ENCODE measurements at regions not wholly inside any gene's neighbourhood (a gene's known extent, or its start where the extent isn't known, plus 50 kb on each side); places are given as distances from the start of the nearest gene placed in this dataset.

DNA sequence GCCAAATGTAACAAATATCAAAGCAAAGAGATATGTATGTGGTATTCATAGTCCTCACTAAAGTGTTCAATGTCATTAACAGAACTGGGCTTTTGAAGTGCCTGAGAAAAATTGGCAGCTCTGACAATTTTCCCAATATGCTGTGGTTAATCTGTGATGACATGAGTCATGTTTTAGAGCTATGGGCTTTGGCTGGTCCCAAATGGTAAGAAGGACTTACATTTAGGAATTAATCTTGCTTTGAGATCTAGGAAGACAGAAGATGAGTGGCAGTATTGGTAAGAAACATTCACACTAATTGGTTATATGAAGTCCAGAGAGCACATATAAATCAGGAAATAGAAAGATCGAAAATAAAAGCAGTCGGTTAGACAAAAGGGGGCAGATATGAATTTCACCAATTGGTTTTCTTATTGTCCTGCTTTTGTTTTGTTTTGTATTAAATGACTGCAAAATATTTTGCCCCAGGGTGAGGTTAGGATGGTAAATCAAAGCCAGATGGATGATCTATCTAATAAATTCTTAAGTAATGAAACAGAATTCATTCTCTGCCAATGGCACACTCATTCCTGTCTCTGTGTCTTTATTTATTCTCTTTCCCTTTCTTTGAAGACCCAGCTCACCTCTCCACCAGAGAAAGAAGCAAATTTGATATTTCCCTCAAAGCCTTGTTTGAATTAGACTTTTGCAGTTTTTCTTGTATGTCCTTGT, 993.1 kb downstream of the RPA4 start:
- peaks cover 20% of the 10 kb centered on the region for H3K9me3 Mint-ChIP-seq (ENCODE audit: unreplicated experiment)
- no peak for TF ChIP-seq CTCF (IDR thresholded peaks at IDR 0.05)
- H3K27ac Mint-ChIP-seq (ENCODE audit: unreplicated experiment) = no peak overlapping the region
- no peaks in the 10 kb centered on the region for H3K4me1 Mint-ChIP-seq (ENCODE audit: unreplicated experiment)
- H3K36me3 Mint-ChIP-seq (ENCODE audit: unreplicated experiment) = no peaks in the 10 kb centered on the region
- no peak overlapping the region for H3K4me3 Mint-ChIP-seq (ENCODE audit: unreplicated experiment)
- H3K27me3 Mint-ChIP-seq (ENCODE audit: unreplicated experiment) = no peaks in the 10 kb centered on the region
- DNase-seq (ENCODE audit: extremely low spot score, unreplicated experiment) = no peak

- no peak overlapping the region for H3K4me3 Mint-ChIP-seq (ENCODE audit: unreplicated experiment)
- H3K27me3 Mint-ChIP-seq (ENCODE audit: unreplicated experiment) = no peaks in the 10 kb centered on the region
- no peak for TF ChIP-seq CTCF (IDR thresholded peaks at IDR 0.05)
- no peak for DNase-seq (ENCODE audit: extremely low spot score, unreplicated experiment)
- H3K36me3 Mint-ChIP-seq (ENCODE audit: unreplicated experiment) = no peaks in the 10 kb centered on the region
- no peaks in the 10 kb centered on the region for H3K4me1 Mint-ChIP-seq (ENCODE audit: unreplicated experiment)
- no peak overlapping the region for H3K27ac Mint-ChIP-seq (ENCODE audit: unreplicated experiment)
- H3K9me3 Mint-ChIP-seq (ENCODE audit: unreplicated experiment) = peaks cover 16% of the 10 kb centered on the region
Observed at GRCh38 chrX:97882306-97882705, 998.6 kb downstream of the RPA4 start.

DNA sequence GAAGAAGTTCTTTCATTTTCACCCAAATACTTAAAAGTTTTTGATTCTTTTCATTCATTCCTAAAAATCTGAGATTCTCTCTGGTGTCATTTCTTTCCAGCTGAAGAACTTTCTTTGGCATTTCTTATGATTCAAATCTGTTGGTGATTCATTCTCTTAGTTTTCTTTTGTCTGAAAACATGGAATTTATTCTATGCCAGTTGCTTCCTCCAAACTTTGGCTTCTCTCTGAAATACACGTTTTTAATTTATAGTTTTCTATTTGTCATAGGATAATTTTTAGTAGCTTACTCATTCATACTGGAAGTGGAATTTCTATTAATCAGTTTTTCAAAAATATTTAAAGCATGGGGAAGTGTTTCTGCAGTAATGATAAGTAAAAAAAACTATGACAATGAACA, 1012.0 kb downstream of the RPA4 start:
- no peaks in the 10 kb centered on the region for H3K36me3 Mint-ChIP-seq (ENCODE audit: unreplicated experiment)
- H3K9me3 Mint-ChIP-seq (ENCODE audit: unreplicated experiment) = peaks cover 24% of the 10 kb centered on the region
- TF ChIP-seq CTCF (IDR thresholded peaks at IDR 0.05) = no peak
- no peaks in the 10 kb centered on the region for H3K27me3 Mint-ChIP-seq (ENCODE audit: unreplicated experiment)
- H3K4me1 Mint-ChIP-seq (ENCODE audit: unreplicated experiment) = peaks cover 5% of the 10 kb centered on the region
- no peak for DNase-seq (ENCODE audit: extremely low spot score, unreplicated experiment)
- H3K4me3 Mint-ChIP-seq (ENCODE audit: unreplicated experiment) = no peak overlapping the region
- H3K27ac Mint-ChIP-seq (ENCODE audit: unreplicated experiment) = no peak overlapping the region

- Mint-ChIP-seq H3K27me3 (ENCODE audit: unreplicated experiment) (no peaks in the 10 kb centered on the region), H3K27ac (ENCODE audit: unreplicated experiment) (no peak overlapping the region), H3K4me1 (ENCODE audit: unreplicated experiment) (peaks cover 5% of the 10 kb centered on the region), H3K9me3 (ENCODE audit: unreplicated experiment) (peaks cover 13% of the 10 kb centered on the region), H3K4me3 (ENCODE audit: unreplicated experiment) (no peak overlapping the region), H3K36me3 (ENCODE audit: unreplicated experiment) (no peaks in the 10 kb centered on the region)
- no peak for TF ChIP-seq CTCF (IDR thresholded peaks at IDR 0.05)
- no peak for DNase-seq (ENCODE audit: extremely low spot score, unreplicated experiment)
Observed at GRCh38 chrX:97897998-97898397, 1014.3 kb downstream of the RPA4 start.

GRCh38 chrX:97898798-97899197, 1015.1 kb downstream of the RPA4 start:
- peaks cover 11% of the 10 kb centered on the region for H3K9me3 Mint-ChIP-seq (ENCODE audit: unreplicated experiment)
- H3K4me3 Mint-ChIP-seq (ENCODE audit: unreplicated experiment) = no peak overlapping the region
- H3K36me3 Mint-ChIP-seq (ENCODE audit: unreplicated experiment) = no peaks in the 10 kb centered on the region
- peaks cover 5% of the 10 kb centered on the region for H3K4me1 Mint-ChIP-seq (ENCODE audit: unreplicated experiment)
- H3K27ac Mint-ChIP-seq (ENCODE audit: unreplicated experiment) = no peak overlapping the region
- H3K27me3 Mint-ChIP-seq (ENCODE audit: unreplicated experiment) = no peaks in the 10 kb centered on the region
- no peak for DNase-seq (ENCODE audit: extremely low spot score, unreplicated experiment)
- no peak for TF ChIP-seq CTCF (IDR thresholded peaks at IDR 0.05)

Measured in osteocyte (in vitro differentiated cells).